ENCODE measurements at regions not wholly inside any gene's neighbourhood (a gene's known extent, or its start where the extent isn't known, plus 50 kb on each side); places are given as distances from the start of the nearest gene placed in this dataset.
A peak's percentile ranks its signal among the peaks of the same experiment; 100 is the strongest.

- no peak overlapping the region for H3K4me3 ChIP-seq
- ATAC-seq = no peak
- TF ChIP-seq POLR2A (IDR thresholded peaks at IDR 0.05) = no peak
- TF ChIP-seq CTCF (IDR thresholded peaks at IDR 0.05) = no peak
- intact Hi-C loops (cut with DNase I) = no loop called here
- H3K27me3 ChIP-seq = no peaks in the 10 kb centered on the region
- WGBS (ENCODE audit: insufficient coverage, low coverage, low lambda C conversion rate, missing lambda C conversion rate) = 32% methylated on average over 2 of the region's 2 CpGs
- no peak overlapping the region for H3K27ac ChIP-seq
- DNase-seq = no peak
- no peaks in the 10 kb centered on the region for H3K36me3 ChIP-seq
- no peaks in the 10 kb centered on the region for H3K4me1 ChIP-seq
- H3K9me3 ChIP-seq = no peaks in the 10 kb centered on the region
These were observed 233.1 kb upstream of the FERD3L start for GRCh38 chr7:19378345-19378714.

GRCh38 chr7:19377611-19378344 lies 232.6 kb upstream of the FERD3L start:
- 46% methylated on average over 8 of the region's 9 CpGs for WGBS (ENCODE audit: insufficient coverage, low coverage, low lambda C conversion rate, missing lambda C conversion rate)
- no peak for TF ChIP-seq POLR2A (IDR thresholded peaks at IDR 0.05)
- TF ChIP-seq CTCF (IDR thresholded peaks at IDR 0.05) = no peak

GRCh38 chr7:19376538-19376937 lies 231.3 kb upstream of the FERD3L start:
- intact Hi-C loops (cut with DNase I) = no loop called here
- TF ChIP-seq POLR2A (IDR thresholded peaks at IDR 0.05) = no peak
- no peak for TF ChIP-seq CTCF (IDR thresholded peaks at IDR 0.05)
- WGBS (ENCODE audit: insufficient coverage, low coverage, low lambda C conversion rate, missing lambda C conversion rate) = 24% methylated on average over 3 of the region's 3 CpGs
- no peak for DNase-seq
- H3K36me3 ChIP-seq = no peaks in the 10 kb centered on the region
- no peak overlapping the region for H3K27ac ChIP-seq
- no peaks in the 10 kb centered on the region for H3K9me3 ChIP-seq
- H3K4me1 ChIP-seq = no peaks in the 10 kb centered on the region
- H3K27me3 ChIP-seq = no peaks in the 10 kb centered on the region
- ATAC-seq = no peak
- H3K4me3 ChIP-seq = no peak overlapping the region

More at GRCh38 chr7:19377611-19378344, 232.6 kb upstream of the FERD3L start:
- Histone ChIP-seq H3K36me3 (no peaks in the 10 kb centered on the region), H3K27ac (no peak overlapping the region), H3K27me3 (no peaks in the 10 kb centered on the region), H3K9me3 (no peaks in the 10 kb centered on the region), H3K4me3 (no peak overlapping the region), H3K4me1 (no peaks in the 10 kb centered on the region)
- intact Hi-C loops (cut with DNase I) = no loop called here
- DNase-seq (no peak), ATAC-seq (no peak)

- H3K27ac ChIP-seq = no peak overlapping the region
- intact Hi-C loops (cut with DNase I) = no loop called here
- TF ChIP-seq POLR2A (IDR thresholded peaks at IDR 0.05) = no peak
- TF ChIP-seq CTCF (IDR thresholded peaks at IDR 0.05) = no peak
- H3K9me3 ChIP-seq = no peaks in the 10 kb centered on the region
- DNase-seq (no peak), ATAC-seq (peak in 3 of 4 donors; percentile 12 to 35 (median 14))
- no peaks in the 10 kb centered on the region for H3K4me1 ChIP-seq
- no peaks in the 10 kb centered on the region for H3K36me3 ChIP-seq
- 25% methylated on average over 1 of the region's 1 CpG for WGBS (ENCODE audit: insufficient coverage, low coverage, low lambda C conversion rate, missing lambda C conversion rate)
- H3K4me3 ChIP-seq = no peak overlapping the region
- H3K27me3 ChIP-seq = no peaks in the 10 kb centered on the region
These were observed 230.8 kb upstream of the FERD3L start for GRCh38 chr7:19375976-19376375.

Measured in right lobe of liver (tissue), 6 donors.